CD4-positive, alpha-beta T cell treated with Interleukin-12 subunit alpha and Interleukin-12 subunit beta, for 1 hour (primary cell): ENCODE measurements at regions not wholly inside any gene's neighbourhood (a gene's known extent, or its start where the extent isn't known, plus 50 kb on each side); places are given as distances from the start of the nearest gene placed in this dataset.
A peak's percentile ranks its signal among the peaks of the same experiment; 100 is the strongest.

ENCODE experiments used
- DNase-seq: peaks from one replicate; pipeline ENCODE4 v3.0.0-alpha.2; 2020

GRCh38 chr7:106812027-106812643 is 52.9 kb upstream of the PIK3CG start:
- DNase-seq, result peak; percentile 30

- no peak for DNase-seq
Measured at GRCh38 chr7:106813705-106814305, 51.3 kb upstream of the PIK3CG start.

GRCh38 chr7:106814887-106815286 is 50.2 kb upstream of the PIK3CG start:
- no peak for DNase-seq
